ENCODE measurements at regions not wholly inside any gene's neighbourhood (a gene's known extent, or its start where the extent isn't known, plus 50 kb on each side); places are given as distances from the start of the nearest gene placed in this dataset.

- DNase-seq (no peak), ATAC-seq (replicated peaks in 1 of 2) (no peak)
- H3K4me3 Mint-ChIP-seq, result no peak overlapping the region
- no peaks in the 10 kb centered on the region for H3K36me3 Mint-ChIP-seq (ENCODE audit: insufficient read depth in 2 of 2)
- no peak overlapping the region for H3K27ac Mint-ChIP-seq
- H3K27me3 Mint-ChIP-seq (ENCODE audit: low read depth), result peaks cover 7% of the 10 kb centered on the region
- H3K4me1 Mint-ChIP-seq (ENCODE audit: low read depth), result no peaks in the 10 kb centered on the region
- peaks cover 0 to 2% of the 10 kb centered on the region in 2 donors for H3K9me3 Mint-ChIP-seq
Observed at GRCh38 chr20:59391975-59392374, 91.6 kb downstream of the EDN3 start.

GRCh38 chr20:59392736-59393135 is 92.3 kb downstream of the EDN3 start:
- Mint-ChIP-seq H3K27ac (no peak overlapping the region), H3K9me3 (peaks cover 0 to 2% of the 10 kb centered on the region in 2 donors), H3K36me3 (ENCODE audit: insufficient read depth in 2 of 2) (no peaks in the 10 kb centered on the region), H3K4me1 (ENCODE audit: low read depth) (no peaks in the 10 kb centered on the region), H3K4me3 (no peak overlapping the region), H3K27me3 (ENCODE audit: low read depth) (peaks cover 7% of the 10 kb centered on the region)
- DNase-seq (no peak), ATAC-seq (replicated peaks in 1 of 2) (no peak)

GRCh38 chr20:59393142-59393541 is 92.7 kb downstream of the EDN3 start:
- Mint-ChIP-seq H3K4me1 (ENCODE audit: low read depth) (no peaks in the 10 kb centered on the region), H3K27me3 (ENCODE audit: low read depth) (peaks cover 7% of the 10 kb centered on the region), H3K9me3 (peaks cover 0 to 2% of the 10 kb centered on the region in 2 donors), H3K27ac (no peak overlapping the region), H3K4me3 (no peak overlapping the region), H3K36me3 (ENCODE audit: insufficient read depth in 2 of 2) (no peaks in the 10 kb centered on the region)
- ATAC-seq (replicated peaks in 1 of 2) (no peak), DNase-seq (no peak)

GRCh38 chr20:59395729-59396128 is 95.3 kb downstream of the EDN3 start:
- ATAC-seq (replicated peaks in 1 of 2) (no peak), DNase-seq (no peak)
- Mint-ChIP-seq H3K4me1 (ENCODE audit: low read depth) (no peaks in the 10 kb centered on the region), H3K4me3 (no peak overlapping the region), H3K27me3 (ENCODE audit: low read depth) (peaks cover 7% of the 10 kb centered on the region), H3K36me3 (ENCODE audit: insufficient read depth in 2 of 2) (no peaks in the 10 kb centered on the region), H3K27ac (no peak overlapping the region), H3K9me3 (peaks cover 0 to 2% of the 10 kb centered on the region in 2 donors)

- no peaks in the 10 kb centered on the region for H3K4me1 Mint-ChIP-seq (ENCODE audit: low read depth)
- no peak for ATAC-seq (replicated peaks in 1 of 2)
Observed at GRCh38 chr20:59398537-59399205, 98.3 kb downstream of the EDN3 start.

GRCh38 chr20:59399426-59400099 is 99.2 kb downstream of the EDN3 start:
- no peaks in the 10 kb centered on the region for H3K4me1 Mint-ChIP-seq (ENCODE audit: low read depth)
- H3K9me3 Mint-ChIP-seq, result no peaks in the 10 kb centered on the region
- no peaks in the 10 kb centered on the region for H3K27me3 Mint-ChIP-seq (ENCODE audit: low read depth)
- DNase-seq (no peak), ATAC-seq (replicated peaks in 1 of 2) (no peak)
- no peak overlapping the region for H3K27ac Mint-ChIP-seq
- no peaks in the 10 kb centered on the region for H3K36me3 Mint-ChIP-seq (ENCODE audit: insufficient read depth in 2 of 2)
- H3K4me3 Mint-ChIP-seq, result no peak overlapping the region

More at GRCh38 chr20:59398537-59399205, 98.3 kb downstream of the EDN3 start:
- no peak for DNase-seq
- no peaks in the 10 kb centered on the region for H3K9me3 Mint-ChIP-seq
- no peak overlapping the region for H3K4me3 Mint-ChIP-seq
- no peaks in the 10 kb centered on the region for H3K27me3 Mint-ChIP-seq (ENCODE audit: low read depth)
- no peaks in the 10 kb centered on the region for H3K36me3 Mint-ChIP-seq (ENCODE audit: insufficient read depth in 2 of 2)
- no peak overlapping the region for H3K27ac Mint-ChIP-seq

- H3K36me3 Mint-ChIP-seq (ENCODE audit: insufficient read depth in 2 of 2), result no peaks in the 10 kb centered on the region
- peak in 1 of 2 donors; percentile 35 for ATAC-seq (replicated peaks in 1 of 2)
- H3K9me3 Mint-ChIP-seq, result no peaks in the 10 kb centered on the region
- H3K27me3 Mint-ChIP-seq (ENCODE audit: low read depth), result no peaks in the 10 kb centered on the region
- peak in 1 of 2 donors; percentile 17 for DNase-seq
- no peak overlapping the region for H3K27ac Mint-ChIP-seq
- H3K4me3 Mint-ChIP-seq, result no peak overlapping the region
- no peaks in the 10 kb centered on the region for H3K4me1 Mint-ChIP-seq (ENCODE audit: low read depth)
Observed at GRCh38 chr20:59400708-59401107, 100.3 kb downstream of the EDN3 start.

- Mint-ChIP-seq H3K27me3 (ENCODE audit: low read depth) (no peaks in the 10 kb centered on the region), H3K27ac (no peak overlapping the region), H3K36me3 (ENCODE audit: insufficient read depth in 2 of 2) (no peaks in the 10 kb centered on the region), H3K4me1 (ENCODE audit: low read depth) (no peaks in the 10 kb centered on the region), H3K4me3 (no peak overlapping the region), H3K9me3 (no peaks in the 10 kb centered on the region)
- no peak for DNase-seq
- ATAC-seq (replicated peaks in 1 of 2), result peak in 1 of 2 donors; percentile 22
Observed at GRCh38 chr20:59402681-59403080, 102.3 kb downstream of the EDN3 start.

- Mint-ChIP-seq H3K27me3 (ENCODE audit: low read depth) (no peaks in the 10 kb centered on the region), H3K36me3 (ENCODE audit: insufficient read depth in 2 of 2) (no peaks in the 10 kb centered on the region), H3K27ac (no peak overlapping the region), H3K4me3 (peak overlapping the region in 1 of 2 donors; percentile 19), H3K4me1 (ENCODE audit: low read depth) (no peaks in the 10 kb centered on the region), H3K9me3 (no peaks in the 10 kb centered on the region)
- ATAC-seq (replicated peaks in 1 of 2) (peak; percentile 87), DNase-seq (peak; percentile 77 to 85)
Observed at GRCh38 chr20:59403261-59403961, 103.0 kb downstream of the EDN3 start.

- Mint-ChIP-seq H3K4me1 (ENCODE audit: low read depth) (no peaks in the 10 kb centered on the region), H3K27ac (no peak overlapping the region), H3K9me3 (no peaks in the 10 kb centered on the region), H3K36me3 (ENCODE audit: insufficient read depth in 2 of 2) (no peaks in the 10 kb centered on the region), H3K27me3 (ENCODE audit: low read depth) (no peaks in the 10 kb centered on the region), H3K4me3 (peak overlapping the region in 1 of 2 donors; percentile 19)
- ATAC-seq (replicated peaks in 1 of 2) (no peak), DNase-seq (no peak)
Observed at GRCh38 chr20:59403962-59404314, 103.5 kb downstream of the EDN3 start.

GRCh38 chr20:59404749-59405148 is 104.3 kb downstream of the EDN3 start:
- H3K4me3 Mint-ChIP-seq, result no peak overlapping the region

GRCh38 chr20:59405226-59406200 is 105.1 kb downstream of the EDN3 start:
- no peak overlapping the region for H3K4me3 Mint-ChIP-seq
- H3K4me1 Mint-ChIP-seq (ENCODE audit: low read depth), result no peaks in the 10 kb centered on the region
- no peak overlapping the region for H3K27ac Mint-ChIP-seq
- no peak for ATAC-seq (replicated peaks in 1 of 2)
- H3K9me3 Mint-ChIP-seq, result no peaks in the 10 kb centered on the region
- no peaks in the 10 kb centered on the region for H3K36me3 Mint-ChIP-seq (ENCODE audit: insufficient read depth in 2 of 2)
- no peak for DNase-seq
- H3K27me3 Mint-ChIP-seq (ENCODE audit: low read depth), result no peaks in the 10 kb centered on the region

More at GRCh38 chr20:59404749-59405148, 104.3 kb downstream of the EDN3 start:
- no peak for ATAC-seq (replicated peaks in 1 of 2)
- Mint-ChIP-seq H3K9me3 (no peaks in the 10 kb centered on the region), H3K27ac (no peak overlapping the region), H3K27me3 (ENCODE audit: low read depth) (no peaks in the 10 kb centered on the region), H3K4me1 (ENCODE audit: low read depth) (no peaks in the 10 kb centered on the region), H3K36me3 (ENCODE audit: insufficient read depth in 2 of 2) (no peaks in the 10 kb centered on the region)
- DNase-seq, result no peak
